H1 (cell line): ENCODE measurements at regions not wholly inside any gene's neighbourhood (a gene's known extent, or its start where the extent isn't known, plus 50 kb on each side); places are given as distances from the start of the nearest gene placed in this dataset.

Source experiments
- CTCF ChIP-seq, 3 experiments: IDR thresholded peaks; 1 replicate in 2 of 3; 2 replicates in 1 of 3; pipeline versions ENCODE4 v1.5.1 to v1.6.1; 2011; ENCODE audit warnings: low read length in 3 of 3, mild to moderate bottlenecking in 3 of 3, inconsistent platforms in 2 of 3, low read depth in 1 of 3, moderate library complexity in 1 of 3; ENCODE audit not compliant: insufficient read depth in 1 of 3; ENCODE audit errors: control extremely low read depth in 1 of 3
- KDM1A ChIP-seq: fragments of 200-600, 300-600 bp; sonication (generic); IDR thresholded peaks from 2 replicates; pipeline ENCODE4 v1.7.1; 2016; ENCODE audit warnings: mild to moderate bottlenecking, low read length, borderline replicate concordance
- MAFK ChIP-seq: IDR thresholded peaks from 2 replicates; pipeline ENCODE4 v1.6.1; 2012; ENCODE audit warnings: low read depth, mild to moderate bottlenecking, improper control_type of control experiment, low read length
- NANOG ChIP-seq: IDR thresholded peaks from 2 replicates; pipeline ENCODE4 v1.6.1; 2011; ENCODE audit warnings: low read length, low read depth, mild to moderate bottlenecking, inconsistent platforms; ENCODE audit not compliant: insufficient read depth, poor library complexity, severe bottlenecking
- NRF1 ChIP-seq: IDR thresholded peaks from 2 replicates; pipeline ENCODE4 v1.6.1; 2011; ENCODE audit warnings: mild to moderate bottlenecking, low read depth, low read length, improper control_type of control experiment
- POLR2A ChIP-seq, 2 experiments: IDR thresholded peaks; 1 replicate in 1 of 2; 2 replicates in 1 of 2; pipeline ENCODE4 v1.6.1; 2011; ENCODE audit warnings: low read depth in 2 of 2, low read length in 2 of 2, mild to moderate bottlenecking in 2 of 2; ENCODE audit errors: control extremely low read depth in 1 of 2
- RBBP5 ChIP-seq: IDR thresholded peaks from 2 replicates; pipeline ENCODE4 v1.7.1; 2012; ENCODE audit warnings: low read depth, mild to moderate bottlenecking, inconsistent platforms, low read length, moderate library complexity, borderline replicate concordance
- RFX5 ChIP-seq: IDR thresholded peaks from 2 replicates; pipeline ENCODE4 v1.6.1; 2011; ENCODE audit warnings: low read depth, low read length, improper control_type of control experiment, borderline replicate concordance
- SP1 ChIP-seq: IDR thresholded peaks from 2 replicates; pipeline ENCODE4 v1.6.1; 2011; ENCODE audit warnings: low read depth, low read length
- ZNF274 ChIP-seq: IDR thresholded peaks from 2 replicates; pipeline ENCODE4 v1.7.0; 2012; ENCODE audit warnings: low read length, borderline replicate concordance; ENCODE audit errors: extremely low read depth

- TF ChIP-seq RBBP5, result no peak
- no peak for TF ChIP-seq KDM1A
- no peak for TF ChIP-seq CTCF (IDR thresholded peaks at IDR 0.05; ENCODE audit: control extremely low read depth in 1 of 3, insufficient read depth in 1 of 3, low read depth in 1 of 3, low read length in 3 of 3)
- TF ChIP-seq SP1, result no peak
- no peak for TF ChIP-seq ZNF274
- TF ChIP-seq NANOG, result no peak
- no peak for TF ChIP-seq POLR2A (IDR thresholded peaks at IDR 0.05; ENCODE audit: control extremely low read depth in 1 of 2, low read depth in 2 of 2, low read length in 2 of 2)
- TF ChIP-seq MAFK, result no peak
- no peak for TF ChIP-seq RFX5
- TF ChIP-seq NRF1, result no peak
Measured at GRCh38 chr2:51971136-51971535, 939.2 kb upstream of the NRXN1 start.
